ENCODE measurements at regions not wholly inside any gene's neighbourhood (a gene's known extent, or its start where the extent isn't known, plus 50 kb on each side); places are given as distances from the start of the nearest gene placed in this dataset.

GRCh38 chr16:72301523-72302236, 129.7 kb upstream of the PMFBP1 start:
- peaks cover 4% of the 10 kb centered on the region; the same call in 1 of the 2 replicates for H3K36me3 Mint-ChIP-seq (ENCODE audit: low read depth)
- peaks cover 5% of the 10 kb centered on the region for H3K9me3 Mint-ChIP-seq
- TF ChIP-seq CTCF (IDR thresholded peaks at IDR 0.05), result no peak
- H3K27me3 Mint-ChIP-seq (ENCODE audit: insufficient read depth), result no peaks in the 10 kb centered on the region
- H3K27ac Mint-ChIP-seq, result no peak overlapping the region
- H3K4me3 Mint-ChIP-seq, result no peak overlapping the region
- no peak for DNase-seq
- H3K4me1 Mint-ChIP-seq (ENCODE audit: low read depth), result no peaks in the 10 kb centered on the region

- DNase-seq, result no peak
- H3K9me3 Mint-ChIP-seq, result peaks cover 5% of the 10 kb centered on the region
- TF ChIP-seq CTCF (IDR thresholded peaks at IDR 0.05), result no peak
- H3K27me3 Mint-ChIP-seq (ENCODE audit: insufficient read depth), result no peaks in the 10 kb centered on the region
- H3K36me3 Mint-ChIP-seq (ENCODE audit: low read depth), result peaks cover 4% of the 10 kb centered on the region; the same call in 1 of the 2 replicates
- no peaks in the 10 kb centered on the region for H3K4me1 Mint-ChIP-seq (ENCODE audit: low read depth)
- H3K4me3 Mint-ChIP-seq, result no peak overlapping the region
- no peak overlapping the region for H3K27ac Mint-ChIP-seq
Observed at GRCh38 chr16:72300892-72301291, 128.9 kb upstream of the PMFBP1 start.

- no peak overlapping the region for H3K27ac Mint-ChIP-seq
- peaks cover 4% of the 10 kb centered on the region; the same call in 1 of the 2 replicates for H3K36me3 Mint-ChIP-seq (ENCODE audit: low read depth)
- no peak for DNase-seq
- no peak overlapping the region for H3K4me3 Mint-ChIP-seq
- no peak for TF ChIP-seq CTCF (IDR thresholded peaks at IDR 0.05)
- H3K27me3 Mint-ChIP-seq (ENCODE audit: insufficient read depth), result no peaks in the 10 kb centered on the region
- no peaks in the 10 kb centered on the region for H3K9me3 Mint-ChIP-seq
- no peaks in the 10 kb centered on the region for H3K4me1 Mint-ChIP-seq (ENCODE audit: low read depth)
Observed at GRCh38 chr16:72299684-72300243, 127.8 kb upstream of the PMFBP1 start.

- H3K4me3 Mint-ChIP-seq, result no peak overlapping the region
- DNase-seq, result no peak
Observed at GRCh38 chr16:72298961-72299360, 127.0 kb upstream of the PMFBP1 start.

GRCh38 chr16:72295914-72296313, 124.0 kb upstream of the PMFBP1 start:
- TF ChIP-seq CTCF (IDR thresholded peaks at IDR 0.05), result no peak
- no peak overlapping the region for H3K27ac Mint-ChIP-seq
- no peaks in the 10 kb centered on the region for H3K27me3 Mint-ChIP-seq (ENCODE audit: insufficient read depth)
- no peaks in the 10 kb centered on the region for H3K9me3 Mint-ChIP-seq
- DNase-seq, result no peak
- H3K4me3 Mint-ChIP-seq, result no peak overlapping the region
- H3K36me3 Mint-ChIP-seq (ENCODE audit: low read depth), result no peaks in the 10 kb centered on the region
- H3K4me1 Mint-ChIP-seq (ENCODE audit: low read depth), result peaks cover 23% of the 10 kb centered on the region

More at GRCh38 chr16:72298961-72299360, 127.0 kb upstream of the PMFBP1 start:
- Mint-ChIP-seq H3K4me1 (ENCODE audit: low read depth) (no peaks in the 10 kb centered on the region), H3K9me3 (no peaks in the 10 kb centered on the region), H3K27me3 (ENCODE audit: insufficient read depth) (no peaks in the 10 kb centered on the region), H3K36me3 (ENCODE audit: low read depth) (no peaks in the 10 kb centered on the region), H3K27ac (no peak overlapping the region)
- TF ChIP-seq CTCF (IDR thresholded peaks at IDR 0.05), result no peak

Measured in HFFc6 (cell line).